ENCODE measurements at regions not wholly inside any gene's neighbourhood (a gene's known extent, or its start where the extent isn't known, plus 50 kb on each side); places are given as distances from the start of the nearest gene placed in this dataset.

GRCh38 chr3:107956991-107957900 is 133.6 kb downstream of the CD47 start:
- no peak for TF ChIP-seq EZH2phosphoT487 (IDR thresholded peaks at IDR 0.05; ENCODE audit: borderline replicate concordance)

GRCh38 chr3:107954845-107955244 is 136.0 kb downstream of the CD47 start:
- Histone ChIP-seq H3K4me1 (ENCODE audit: insufficient read depth, low read length, poor library complexity, severe bottlenecking) (peaks cover 83% of the 10 kb centered on the region), H3K4me2 (ENCODE audit: low read depth, low read length, poor library complexity, severe bottlenecking) (peak overlapping the region; percentile 72), H3K36me3 (ENCODE audit: insufficient read depth, low read length) (no peaks in the 10 kb centered on the region), H2AFZ (ENCODE audit: low read length) (no peak overlapping the region), H3F3A (ENCODE audit: low read depth) (peaks cover 7% of the 10 kb centered on the region; the same call in 1 of the 2 replicates), H3K4me3 (ENCODE audit: low read length, poor library complexity, severe bottlenecking) (peak overlapping the region; percentile 64), H3K9me3 (ENCODE audit: insufficient read depth, low read depth, low read length) (no peaks in the 10 kb centered on the region), H3K9me2 (replicated peaks; ENCODE audit: low read depth, low read length) (no peaks in the 10 kb centered on the region), H3K9ac (ENCODE audit: low read depth, low read length, poor library complexity, severe bottlenecking) (peak overlapping the region; percentile 46), H3K79me2 (ENCODE audit: insufficient read depth, low read length) (no peaks in the 10 kb centered on the region), H3K27me3 (ENCODE audit: insufficient read depth, low read length, poor library complexity, severe bottlenecking) (no peaks in the 10 kb centered on the region), H4K20me1 (ENCODE audit: insufficient read depth, low read length, poor library complexity, severe bottlenecking) (no peaks in the 10 kb centered on the region)
- TF ChIP-seq CTCF (conservative IDR thresholded peaks at IDR 0.05; ENCODE audit: low read length): no peak
- no peak for TF ChIP-seq EZH2phosphoT487 (IDR thresholded peaks at IDR 0.05; ENCODE audit: borderline replicate concordance)

More at GRCh38 chr3:107956991-107957900, 133.6 kb downstream of the CD47 start:
- H3K79me2 ChIP-seq (ENCODE audit: insufficient read depth, low read length): no peaks in the 10 kb centered on the region
- no peak overlapping the region for H3K4me3 ChIP-seq (ENCODE audit: low read length, poor library complexity, severe bottlenecking)
- H3K4me1 ChIP-seq (ENCODE audit: insufficient read depth, low read length, poor library complexity, severe bottlenecking): peaks cover 69% of the 10 kb centered on the region
- H2AFZ ChIP-seq (ENCODE audit: low read length): peak overlapping the region; percentile 48
- no peaks in the 10 kb centered on the region for H3K9me2 ChIP-seq (replicated peaks; ENCODE audit: low read depth, low read length)
- no peaks in the 10 kb centered on the region for H3K9me3 ChIP-seq (ENCODE audit: insufficient read depth, low read depth, low read length)
- H4K20me1 ChIP-seq (ENCODE audit: insufficient read depth, low read length, poor library complexity, severe bottlenecking): no peaks in the 10 kb centered on the region
- H3K9ac ChIP-seq (ENCODE audit: low read depth, low read length, poor library complexity, severe bottlenecking): peak overlapping the region; percentile 13
- peak overlapping the region; percentile 7 for H3K4me2 ChIP-seq (ENCODE audit: low read depth, low read length, poor library complexity, severe bottlenecking)
- H3K27me3 ChIP-seq (ENCODE audit: insufficient read depth, low read length, poor library complexity, severe bottlenecking): no peaks in the 10 kb centered on the region
- H3F3A ChIP-seq (ENCODE audit: low read depth): peaks cover 7% of the 10 kb centered on the region; the same call in 1 of the 2 replicates
- no peaks in the 10 kb centered on the region for H3K36me3 ChIP-seq (ENCODE audit: insufficient read depth, low read length)

GRCh38 chr3:107953722-107954121 is 137.1 kb downstream of the CD47 start:
- no peak overlapping the region for H2AFZ ChIP-seq (ENCODE audit: low read length)
- no peaks in the 10 kb centered on the region for H3K27me3 ChIP-seq (ENCODE audit: insufficient read depth, low read length, poor library complexity, severe bottlenecking)
- no peaks in the 10 kb centered on the region for H4K20me1 ChIP-seq (ENCODE audit: insufficient read depth, low read length, poor library complexity, severe bottlenecking)
- H3K9me3 ChIP-seq (ENCODE audit: insufficient read depth, low read depth, low read length): no peaks in the 10 kb centered on the region
- TF ChIP-seq EZH2phosphoT487 (IDR thresholded peaks at IDR 0.05; ENCODE audit: borderline replicate concordance) (no peak), CTCF (conservative IDR thresholded peaks at IDR 0.05; ENCODE audit: low read length) (no peak)
- peaks cover 77% of the 10 kb centered on the region for H3K4me1 ChIP-seq (ENCODE audit: insufficient read depth, low read length, poor library complexity, severe bottlenecking)
- H3K79me2 ChIP-seq (ENCODE audit: insufficient read depth, low read length): no peaks in the 10 kb centered on the region
- H3F3A ChIP-seq (ENCODE audit: low read depth): peaks cover 7% of the 10 kb centered on the region; the same call in 1 of the 2 replicates
- H3K4me3 ChIP-seq (ENCODE audit: low read length, poor library complexity, severe bottlenecking): peak overlapping the region; percentile 64
- peak overlapping the region; percentile 72 for H3K4me2 ChIP-seq (ENCODE audit: low read depth, low read length, poor library complexity, severe bottlenecking)
- H3K9ac ChIP-seq (ENCODE audit: low read depth, low read length, poor library complexity, severe bottlenecking): peak overlapping the region; percentile 46
- H3K36me3 ChIP-seq (ENCODE audit: insufficient read depth, low read length): no peaks in the 10 kb centered on the region
- H3K9me2 ChIP-seq (replicated peaks; ENCODE audit: low read depth, low read length): no peaks in the 10 kb centered on the region
